ENCODE measurements at regions not wholly inside any gene's neighbourhood (a gene's known extent, or its start where the extent isn't known, plus 50 kb on each side); places are given as distances from the start of the nearest gene placed in this dataset.

DNA sequence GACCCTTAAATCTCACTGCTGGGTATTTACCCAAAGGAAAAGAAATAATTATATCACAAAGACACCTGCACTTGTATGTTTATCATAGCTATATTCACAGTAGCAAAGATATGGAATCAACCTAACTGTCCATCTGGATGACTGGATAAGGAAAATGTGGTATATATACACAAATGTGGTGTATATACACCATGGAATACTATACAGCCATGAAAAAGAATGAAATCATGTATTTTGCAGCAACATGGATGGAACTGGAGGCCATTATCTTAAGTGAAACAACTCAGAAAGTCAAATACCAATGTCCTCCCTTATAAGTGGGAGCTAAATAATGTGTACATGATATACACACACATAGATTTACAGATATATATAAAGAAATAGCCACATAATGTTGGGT, 168.2 kb downstream of the SH2D4B start:
- no peak for TF ChIP-seq POLR2A (IDR thresholded peaks at IDR 0.05; ENCODE audit: low read depth)
- TF ChIP-seq, protein P1, sequence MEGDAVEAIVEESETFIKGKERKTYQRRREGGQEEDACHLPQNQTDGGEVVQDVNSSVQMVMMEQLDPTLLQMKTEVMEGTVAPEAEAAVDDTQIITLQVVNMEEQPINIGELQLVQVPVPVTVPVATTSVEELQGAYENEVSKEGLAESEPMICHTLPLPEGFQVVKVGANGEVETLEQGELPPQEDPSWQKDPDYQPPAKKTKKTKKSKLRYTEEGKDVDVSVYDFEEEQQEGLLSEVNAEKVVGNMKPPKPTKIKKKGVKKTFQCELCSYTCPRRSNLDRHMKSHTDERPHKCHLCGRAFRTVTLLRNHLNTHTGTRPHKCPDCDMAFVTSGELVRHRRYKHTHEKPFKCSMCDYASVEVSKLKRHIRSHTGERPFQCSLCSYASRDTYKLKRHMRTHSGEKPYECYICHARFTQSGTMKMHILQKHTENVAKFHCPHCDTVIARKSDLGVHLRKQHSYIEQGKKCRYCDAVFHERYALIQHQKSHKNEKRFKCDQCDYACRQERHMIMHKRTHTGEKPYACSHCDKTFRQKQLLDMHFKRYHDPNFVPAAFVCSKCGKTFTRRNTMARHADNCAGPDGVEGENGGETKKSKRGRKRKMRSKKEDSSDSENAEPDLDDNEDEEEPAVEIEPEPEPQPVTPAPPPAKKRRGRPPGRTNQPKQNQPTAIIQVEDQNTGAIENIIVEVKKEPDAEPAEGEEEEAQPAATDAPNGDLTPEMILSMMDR (IDR thresholded peaks at IDR 0.05): no peak
- no peak for TF ChIP-seq EP300 (IDR thresholded peaks at IDR 0.05)
- no peak for TF ChIP-seq POLR2AphosphoS5 (IDR thresholded peaks at IDR 0.05)

All from esophagus muscularis mucosa (tissue), 4 donors.